Right lobe of liver (tissue), 6 donors: ENCODE measurements at regions not wholly inside any gene's neighbourhood (a gene's known extent, or its start where the extent isn't known, plus 50 kb on each side); places are given as distances from the start of the nearest gene placed in this dataset.
A peak's percentile ranks its signal among the peaks of the same experiment; 100 is the strongest.

Experiments
- ATAC-seq, 4 donors: fragments of 200-7000 bp; cut with Tn5 transposase; one replicate each; pipeline ENCODE4 v1.9.1; 2020; ENCODE audit warnings: mild to moderate bottlenecking in 4 of 4, moderate library complexity in 4 of 4
- DNase-seq, 3 donors: peaks; one replicate each; pipeline ENCODE4 v3.0.0-alpha.2; 2020
- H3K27ac ChIP-seq, 3 donors: fragments of 200-600 bp; one replicate each; pipeline ENCODE4 v1.8.0; 2022
- H3K27me3 ChIP-seq, 2 donors: fragments of 200-600 bp; one replicate each; pipeline ENCODE4 v1.8.0; 2022
- H3K36me3 ChIP-seq, 4 donors: fragments of 200-600 bp; sonication (generic) in 1 of 4; one replicate each; pipeline versions ENCODE4 v1.5.1 to v1.8.0; 2017 to 2022; ENCODE audit warnings: control low read depth in 1 of 4
- H3K4me1 ChIP-seq, 4 donors: fragments of 200-600 bp; sonication (generic) in 1 of 4; one replicate each; pipeline versions ENCODE4 v1.5.1 to v1.8.0; 2017 to 2022; ENCODE audit warnings: control low read depth in 1 of 4
- H3K4me3 ChIP-seq, 3 donors: fragments of 200-600 bp; one replicate each; pipeline ENCODE4 v1.8.0; 2022
- H3K9me3 ChIP-seq, 4 donors: fragments of 200-600 bp; sonication (generic) in 1 of 4; one replicate each; pipeline versions ENCODE4 v1.5.1 to v1.8.0; 2017 to 2022; ENCODE audit warnings: control low read depth in 1 of 4
- POLR2A ChIP-seq: fragments of 450-650 bp; IDR thresholded peaks from one replicate; pipeline ENCODE4 v1.6.1; 2017; ENCODE audit warnings: antibody characterized with exemption, mild to moderate bottlenecking
- WGBS: methylation state at CpG from one replicate; pipeline ENCODE4 v1.1.6; 2018; ENCODE audit warnings: low coverage, low lambda C conversion rate; ENCODE audit not compliant: insufficient coverage; ENCODE audit errors: missing lambda C conversion rate; 5-methylcytosine and 5-hydroxymethylcytosine counted together
- intact Hi-C, 2 donors: fragments of 100-400 bp; cut with DNase I; formaldehyde crosslinking; loops; one replicate each; pipeline versions ENCODE4 v1.11.2 to v1.14.1; 2022
- TF ChIP-seq, protein P1 (sequence below), 4 donors: fragments of 200-600 bp in 3 of 4; fragments of 450-650 bp in 1 of 4; IDR thresholded peaks; one replicate each; pipeline versions ENCODE4 v1.5.1 to v1.8.0; 2016 to 2022; ENCODE audit warnings: antibody characterized with exemption in 4 of 4, mild to moderate bottlenecking in 2 of 4
- donor health status: DM: no; HTN: yes; CAD: no.
- donor health status: DM: no; HTN: no; CAD: no.
- donor health status: DM: no; HTN: no; CAD: no.
- donor health status: DM: no; HTN: yes; CAD: no.
- donor health status: DM: no; HTN: yes; CAD: no.

DNA sequence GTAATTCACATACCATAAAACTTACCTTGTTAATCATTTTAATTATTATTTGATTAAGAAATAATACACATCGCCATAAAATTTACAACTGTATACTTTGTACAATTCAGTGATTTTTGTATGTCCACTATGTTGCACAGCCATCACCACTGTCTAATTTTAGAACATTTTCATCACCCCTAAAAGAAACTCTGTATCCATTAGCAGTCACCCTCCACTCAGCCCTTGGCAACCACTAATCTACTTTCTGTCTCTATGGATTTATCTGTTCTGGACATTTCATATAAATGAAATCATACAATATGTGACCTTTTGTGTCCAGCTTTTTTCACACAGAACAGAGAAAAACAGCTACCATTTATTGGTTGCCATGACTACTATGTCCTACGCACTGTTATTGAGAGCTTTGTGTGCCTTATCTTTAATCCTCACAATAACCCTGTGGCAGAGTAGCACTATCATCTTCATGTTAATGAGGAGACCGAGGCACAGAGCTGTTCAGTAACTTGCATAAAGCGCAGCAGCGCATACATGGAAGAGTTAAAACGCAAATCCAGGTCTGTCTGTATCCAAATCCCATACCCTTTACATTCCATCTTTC is 64.6 kb upstream of the PAGE1 start:
- intact Hi-C loops, result no loop called here
- Histone ChIP-seq H3K27me3 (peaks cover 0 to 5% of the 10 kb centered on the region in 2 donors), H3K27ac (no peak overlapping the region), H3K4me3 (no peak overlapping the region), H3K4me1 (no peaks in the 10 kb centered on the region), H3K36me3 (no peaks in the 10 kb centered on the region), H3K9me3 (no peaks in the 10 kb centered on the region)
- 54% methylated on average over 6 of the region's 6 CpGs for WGBS
- no peak for TF ChIP-seq POLR2A
- TF ChIP-seq, protein P1, sequence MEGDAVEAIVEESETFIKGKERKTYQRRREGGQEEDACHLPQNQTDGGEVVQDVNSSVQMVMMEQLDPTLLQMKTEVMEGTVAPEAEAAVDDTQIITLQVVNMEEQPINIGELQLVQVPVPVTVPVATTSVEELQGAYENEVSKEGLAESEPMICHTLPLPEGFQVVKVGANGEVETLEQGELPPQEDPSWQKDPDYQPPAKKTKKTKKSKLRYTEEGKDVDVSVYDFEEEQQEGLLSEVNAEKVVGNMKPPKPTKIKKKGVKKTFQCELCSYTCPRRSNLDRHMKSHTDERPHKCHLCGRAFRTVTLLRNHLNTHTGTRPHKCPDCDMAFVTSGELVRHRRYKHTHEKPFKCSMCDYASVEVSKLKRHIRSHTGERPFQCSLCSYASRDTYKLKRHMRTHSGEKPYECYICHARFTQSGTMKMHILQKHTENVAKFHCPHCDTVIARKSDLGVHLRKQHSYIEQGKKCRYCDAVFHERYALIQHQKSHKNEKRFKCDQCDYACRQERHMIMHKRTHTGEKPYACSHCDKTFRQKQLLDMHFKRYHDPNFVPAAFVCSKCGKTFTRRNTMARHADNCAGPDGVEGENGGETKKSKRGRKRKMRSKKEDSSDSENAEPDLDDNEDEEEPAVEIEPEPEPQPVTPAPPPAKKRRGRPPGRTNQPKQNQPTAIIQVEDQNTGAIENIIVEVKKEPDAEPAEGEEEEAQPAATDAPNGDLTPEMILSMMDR (IDR thresholded peaks at IDR 0.05), result no peak
- ATAC-seq (no peak), DNase-seq (no peak)

DNA sequence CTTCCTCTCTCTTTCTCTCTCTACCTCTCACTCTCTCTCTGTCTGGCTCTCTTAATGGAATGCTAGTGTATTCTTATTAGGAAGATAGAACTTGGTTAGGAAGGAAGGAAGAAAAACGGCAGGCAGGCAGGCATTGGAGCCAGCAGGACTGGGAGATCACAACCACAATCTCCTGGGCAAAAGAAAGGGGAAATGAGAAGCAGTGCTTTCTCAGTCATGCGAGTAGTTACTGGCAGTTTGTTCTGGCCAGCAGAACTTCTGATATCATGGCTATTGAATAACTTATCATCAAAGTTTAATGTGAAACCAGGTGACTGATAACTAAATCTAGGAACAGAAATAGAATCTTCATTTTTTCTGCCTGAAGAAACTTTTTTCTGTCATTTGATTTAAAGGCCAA is 60.9 kb upstream of the PAGE1 start:
- intact Hi-C loops, result no loop called here
- peaks cover 0 to 5% of the 10 kb centered on the region in 2 donors for H3K27me3 ChIP-seq
- TF ChIP-seq, protein P1 (IDR thresholded peaks at IDR 0.05), result no peak
- H3K9me3 ChIP-seq, result no peaks in the 10 kb centered on the region
- ATAC-seq (no peak), DNase-seq (no peak)
- no peaks in the 10 kb centered on the region for H3K4me1 ChIP-seq
- no peak overlapping the region for H3K4me3 ChIP-seq
- H3K27ac ChIP-seq, result no peak overlapping the region
- no peaks in the 10 kb centered on the region for H3K36me3 ChIP-seq
- 12% methylated on average over 2 of the region's 2 CpGs for WGBS

DNA sequence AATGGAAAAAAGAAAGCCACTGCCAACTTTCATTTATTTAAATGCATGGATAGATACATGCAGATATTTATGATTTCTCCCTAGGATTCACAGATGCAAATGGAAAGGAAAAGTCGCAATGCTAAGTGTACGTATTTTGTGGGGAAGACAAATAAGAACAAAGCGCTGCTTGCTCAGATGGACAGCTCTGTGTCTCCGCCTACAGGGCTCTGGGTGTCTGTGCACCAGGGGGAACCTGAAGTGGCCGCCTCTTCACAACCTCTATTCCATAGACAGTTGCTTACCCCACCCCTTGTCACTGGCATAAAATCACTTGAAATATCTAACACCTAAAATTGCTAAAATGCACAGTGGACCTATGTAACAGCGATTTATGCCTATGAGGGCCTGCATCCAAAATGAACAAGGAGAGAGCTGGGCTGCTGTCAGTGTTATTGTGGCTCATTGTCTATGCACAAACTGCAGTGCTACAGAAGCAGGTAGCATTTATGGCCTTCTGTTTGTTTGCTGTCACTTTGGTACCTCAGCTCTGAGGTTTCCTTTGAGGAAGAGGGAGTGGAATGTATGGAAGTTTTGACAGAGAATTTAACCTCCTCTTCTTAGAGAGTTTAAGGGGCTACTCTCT is 58.6 kb upstream of the PAGE1 start:
- Histone ChIP-seq H3K27me3 (peaks cover 0 to 12% of the 10 kb centered on the region in 2 donors), H3K4me3 (no peak overlapping the region), H3K4me1 (no peaks in the 10 kb centered on the region), H3K27ac (no peak overlapping the region), H3K36me3 (no peaks in the 10 kb centered on the region), H3K9me3 (no peaks in the 10 kb centered on the region)
- 10% methylated on average over 5 of the region's 6 CpGs for WGBS
- ATAC-seq, result peak; percentile 51 to 82 (median 76)
- peak in 1 of 3 donors; percentile 22 for DNase-seq
- TF ChIP-seq, protein P1 (IDR thresholded peaks at IDR 0.05), result peak; percentile 55 to 61 (median 59)
- TF ChIP-seq POLR2A, result no peak
- intact Hi-C loops, result no loop called here

DNA sequence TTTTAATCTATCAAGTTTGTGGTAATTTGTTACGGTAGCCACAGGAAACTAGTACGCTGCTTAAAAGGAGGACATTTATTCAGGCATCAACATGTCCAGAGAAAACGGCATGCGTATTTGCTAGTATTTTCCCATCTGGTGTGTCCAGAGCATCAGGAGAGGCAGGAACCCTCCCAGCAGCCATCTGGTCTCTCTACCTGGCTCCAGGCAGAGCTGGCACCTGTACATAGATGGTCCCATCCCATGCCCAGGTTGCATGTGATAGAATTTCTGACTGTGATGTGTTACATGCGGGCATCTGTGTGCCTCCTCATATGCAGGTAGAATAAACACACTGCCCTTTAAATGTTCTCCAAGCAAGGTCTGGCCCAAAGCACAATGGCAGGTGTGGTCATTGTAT is 57.9 kb upstream of the PAGE1 start:
- TF ChIP-seq, protein P1 (IDR thresholded peaks at IDR 0.05), result no peak
- no peak for TF ChIP-seq POLR2A
- ATAC-seq (no peak), DNase-seq (no peak)
- Histone ChIP-seq H3K4me1 (no peaks in the 10 kb centered on the region), H3K4me3 (no peak overlapping the region), H3K9me3 (no peaks in the 10 kb centered on the region), H3K27ac (no peak overlapping the region), H3K27me3 (peaks cover 0 to 12% of the 10 kb centered on the region in 2 donors), H3K36me3 (no peaks in the 10 kb centered on the region)
- intact Hi-C loops, result no loop called here
- WGBS, result 74% methylated on average over 5 of the region's 5 CpGs
